ENCODE measurements at regions not wholly inside any gene's neighbourhood (a gene's known extent, or its start where the extent isn't known, plus 50 kb on each side); places are given as distances from the start of the nearest gene placed in this dataset.

DNA sequence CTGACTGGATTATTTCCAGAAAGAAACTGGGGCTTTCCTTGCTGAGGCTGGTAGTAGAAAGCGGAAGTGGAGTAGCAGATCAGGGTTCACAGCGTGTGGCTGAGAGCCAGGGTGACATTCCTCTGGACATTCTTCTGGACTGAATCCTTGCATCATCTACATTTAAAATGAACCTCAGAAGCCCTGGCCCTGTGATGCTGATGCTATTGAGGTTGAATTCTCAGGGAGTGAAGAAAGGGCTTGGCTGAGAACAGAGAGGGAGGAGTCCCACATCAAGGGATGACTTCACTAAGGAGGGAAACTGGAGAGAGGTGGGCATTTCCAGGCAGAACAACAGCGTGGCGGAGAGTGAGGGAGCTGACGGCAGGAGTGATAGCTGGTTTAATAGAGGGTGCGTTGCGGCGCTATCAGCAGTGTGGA lies 102.3 kb upstream of the LMO4 start:
- no peak for DNase-seq

DNA sequence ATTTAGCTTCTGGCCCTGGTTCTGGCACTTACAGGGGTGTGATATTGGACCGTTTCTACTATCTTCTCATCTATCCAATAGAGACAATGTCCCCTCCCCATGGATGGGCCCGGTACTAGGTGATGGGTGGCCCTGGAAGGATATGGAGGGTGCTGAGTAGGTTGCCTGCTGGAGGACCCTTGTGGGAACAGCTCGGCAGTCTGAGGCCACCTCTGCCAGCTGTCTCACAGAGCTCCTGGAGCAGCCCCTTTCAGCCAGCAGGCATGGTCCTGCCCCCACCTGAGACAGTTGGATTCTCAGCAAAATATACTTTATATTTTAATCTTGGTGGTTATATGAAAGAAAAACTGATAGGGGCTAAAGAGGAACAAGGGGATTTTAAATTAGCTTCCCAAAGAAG lies 101.0 kb upstream of the LMO4 start:
- DNase-seq: no peak

DNA sequence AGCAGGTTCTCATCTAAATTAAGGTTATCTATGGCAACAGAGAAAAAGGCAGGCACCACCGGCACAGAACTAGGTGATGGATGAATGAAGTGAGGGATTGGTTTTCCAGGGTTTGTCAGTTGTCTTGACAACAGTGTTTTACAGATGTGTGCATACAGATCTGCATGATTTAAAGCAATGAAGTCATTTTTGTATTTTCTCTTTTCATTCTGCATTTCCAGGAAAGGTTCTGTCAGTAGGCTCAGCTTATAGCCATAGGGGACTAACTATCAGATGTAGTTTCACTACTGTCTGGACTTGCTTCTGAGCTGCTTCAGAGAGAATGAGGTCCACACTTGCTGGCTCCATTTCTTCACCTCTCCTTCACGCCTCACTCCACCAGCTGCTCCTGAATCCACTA lies 98.2 kb upstream of the LMO4 start:
- DNase-seq: no peak

DNA sequence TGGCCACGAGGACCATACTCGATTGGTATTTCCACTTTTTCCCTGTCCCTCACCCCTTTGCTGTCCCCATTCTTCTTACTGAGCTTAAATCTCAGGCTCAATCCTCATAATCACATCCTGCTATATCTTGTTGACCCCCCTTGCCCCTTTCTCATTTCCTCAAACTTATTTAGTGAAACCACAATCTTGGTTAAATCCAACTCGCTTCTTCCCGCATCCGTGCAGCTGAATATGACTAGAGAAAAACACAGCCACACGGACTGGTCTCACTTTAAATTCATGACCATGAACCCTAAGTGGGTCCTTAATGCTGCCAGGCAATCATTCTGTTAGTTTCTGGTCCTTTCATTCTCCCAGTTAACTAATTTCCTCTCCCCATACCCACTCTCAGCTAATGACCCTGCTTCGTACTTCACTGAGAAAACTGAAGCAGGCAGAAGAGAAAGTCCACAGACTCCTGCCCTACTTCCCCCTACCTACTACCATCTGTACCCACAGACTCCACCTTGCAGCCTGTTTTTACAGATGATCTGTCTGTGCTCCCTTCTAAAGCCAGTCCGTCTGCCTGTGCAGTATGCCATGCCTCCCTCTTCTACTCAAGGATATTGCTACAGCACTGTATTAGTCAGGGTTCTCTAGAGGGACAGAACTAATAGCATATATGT lies 96.8 kb upstream of the LMO4 start:
- no peak for DNase-seq

- no peak for DNase-seq
Measured at GRCh38 chr1:87236585-87236984, 92.1 kb upstream of the LMO4 start.

DNA sequence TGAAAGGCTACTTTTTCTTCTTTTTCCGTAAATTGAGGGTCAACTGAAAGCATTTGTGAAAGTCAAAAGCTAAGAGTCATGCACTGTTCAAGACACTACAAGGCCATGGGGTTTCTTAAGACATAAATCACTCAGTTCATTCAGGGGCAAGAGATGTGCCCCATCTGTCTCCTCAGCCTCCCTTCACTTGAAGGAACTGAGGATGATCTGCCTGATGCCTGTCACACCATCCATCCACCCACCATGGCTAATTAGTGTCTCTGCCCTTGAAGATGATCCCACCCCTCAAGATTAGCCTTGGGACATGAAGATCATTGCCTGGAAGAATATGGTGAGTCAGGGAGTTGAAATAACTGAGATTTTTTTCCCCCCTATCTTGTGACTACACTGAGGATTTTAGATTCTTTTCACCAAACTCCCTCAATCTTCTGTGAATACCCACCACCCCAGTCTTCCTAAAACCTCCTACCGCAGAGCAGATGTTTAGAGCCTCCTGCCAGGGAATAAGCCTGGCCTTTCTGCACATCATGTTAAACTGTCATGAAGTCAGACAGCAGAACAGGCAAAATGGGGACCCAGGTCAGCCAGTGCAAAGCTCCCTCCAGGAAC lies 88.6 kb upstream of the LMO4 start:
- no peak for DNase-seq

DNA sequence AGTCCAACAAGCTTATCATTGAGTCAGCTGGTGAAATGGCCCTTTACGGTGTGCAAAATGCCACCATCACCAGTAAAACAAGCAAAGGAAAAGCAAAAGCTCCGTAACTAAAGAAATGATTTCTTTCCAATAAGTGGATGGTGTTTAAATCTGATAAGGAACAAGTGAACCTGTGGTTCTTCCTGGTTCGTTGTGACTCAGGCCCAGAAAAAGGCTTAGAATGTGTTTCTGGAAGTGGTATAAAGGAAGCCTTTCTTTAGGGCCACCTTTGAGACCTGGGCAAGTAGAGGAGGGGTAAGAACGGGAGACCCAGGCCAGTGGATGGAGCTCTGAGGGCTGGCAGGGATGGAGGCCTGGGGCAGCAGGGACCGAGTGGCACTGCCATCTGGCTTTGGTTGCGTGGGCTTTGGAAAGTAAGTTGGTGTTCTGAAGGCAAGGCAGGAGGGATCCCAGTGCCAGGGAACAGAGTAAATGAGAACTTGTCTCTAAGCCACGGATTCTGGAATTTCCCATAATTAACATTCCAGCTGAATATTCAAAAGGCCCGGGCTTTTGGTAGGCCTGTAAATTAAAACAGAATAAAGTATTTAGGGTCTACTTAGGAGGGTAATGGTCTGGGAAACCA lies 87.9 kb upstream of the LMO4 start:
- DNase-seq: no peak

GRCh38 chr1:87242445-87243185 lies 86.1 kb upstream of the LMO4 start:
- DNase-seq: no peak

- no peak for DNase-seq
Measured at GRCh38 chr1:87243573-87243972, 85.1 kb upstream of the LMO4 start.

GRCh38 chr1:87246436-87246835 lies 82.2 kb upstream of the LMO4 start:
- no peak for DNase-seq

DNA sequence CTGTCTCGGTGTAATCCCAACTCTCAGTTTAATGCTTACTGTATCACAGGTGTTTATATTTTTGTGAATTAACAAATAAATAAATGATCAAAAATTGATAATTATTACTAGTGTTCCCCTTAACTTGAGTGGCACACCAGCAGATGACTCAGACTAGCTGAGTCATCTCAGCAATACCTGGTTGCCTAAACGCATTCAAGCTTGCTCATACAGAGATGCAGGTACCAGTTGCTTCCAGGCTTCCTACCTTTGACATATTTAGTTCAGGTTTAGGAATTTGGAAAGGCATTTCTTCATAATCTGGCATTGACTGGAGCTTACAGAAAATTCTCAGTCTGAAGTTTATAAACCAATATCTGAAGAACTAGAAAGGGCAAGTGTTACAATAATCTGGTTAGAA lies 78.9 kb upstream of the LMO4 start:
- DNase-seq: no peak

- no peak for DNase-seq
Measured at GRCh38 chr1:87250336-87250735, 78.3 kb upstream of the LMO4 start.

GRCh38 chr1:87252406-87252805 lies 76.3 kb upstream of the LMO4 start:
- no peak for DNase-seq

- no peak for DNase-seq
Measured at GRCh38 chr1:87262688-87263087, 66.0 kb upstream of the LMO4 start.

DNA sequence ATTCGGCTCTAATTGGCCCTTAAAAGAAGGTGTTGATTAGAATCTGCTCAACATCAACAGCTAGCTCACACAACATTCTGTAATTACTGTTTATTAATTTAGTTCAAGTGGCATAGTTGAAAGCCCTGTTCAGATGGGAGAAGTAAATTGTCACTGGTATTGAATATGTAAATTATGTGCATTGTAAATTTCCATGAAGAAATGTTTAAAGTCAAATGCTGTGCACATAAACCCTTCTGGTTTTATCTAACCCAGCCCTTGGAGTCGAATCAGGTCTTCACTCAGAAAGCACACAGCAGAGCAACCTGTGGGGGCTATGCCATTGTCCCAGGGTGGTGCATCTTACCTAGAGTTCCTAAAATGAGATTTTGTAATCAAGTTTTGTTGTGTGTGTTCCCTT lies 65.4 kb upstream of the LMO4 start:
- no peak for DNase-seq

- DNase-seq: no peak
Measured at GRCh38 chr1:87263785-87264184, 64.9 kb upstream of the LMO4 start.

DNA sequence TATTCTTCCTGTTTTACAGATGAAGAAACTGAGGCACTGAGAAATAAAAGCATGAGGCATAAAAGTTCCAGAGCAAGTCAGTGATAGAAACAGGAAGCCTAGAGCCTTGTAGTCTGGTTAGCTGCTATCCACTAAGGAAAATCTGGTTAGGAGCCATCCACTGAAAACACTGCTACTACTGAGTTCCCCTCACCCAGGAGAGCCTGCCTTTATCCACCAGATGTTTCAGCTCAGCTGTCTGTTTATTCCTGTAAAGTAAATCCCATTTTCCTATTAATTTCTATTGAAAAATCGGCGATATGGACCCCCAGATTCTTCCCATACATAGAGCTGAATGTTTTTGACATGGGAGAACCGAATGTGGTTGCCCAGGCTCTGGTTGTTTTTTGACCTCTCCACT lies 63.7 kb upstream of the LMO4 start:
- no peak for DNase-seq

DNA sequence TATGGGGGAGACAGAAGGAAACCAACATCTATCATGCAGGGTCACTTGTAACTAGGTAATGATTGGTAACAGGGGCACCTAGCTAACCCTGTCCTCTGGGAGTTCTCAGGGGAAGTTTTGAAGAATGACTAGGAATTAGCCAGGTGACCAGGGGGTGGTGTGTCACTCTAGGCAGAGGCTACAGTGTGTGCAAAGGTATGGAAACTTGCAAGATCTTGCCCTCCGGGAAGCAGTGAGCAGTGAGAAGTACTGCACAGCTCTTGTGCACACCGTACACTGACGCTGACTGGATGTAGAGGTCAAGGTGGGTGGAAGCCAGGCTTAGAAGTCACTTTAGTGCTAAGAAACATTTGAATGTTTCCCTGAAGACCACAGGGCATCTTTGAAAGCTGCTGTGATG lies 62.9 kb upstream of the LMO4 start:
- DNase-seq: no peak

GRCh38 chr1:87268111-87268510 lies 60.6 kb upstream of the LMO4 start:
- no peak for DNase-seq

- no peak for DNase-seq
Measured at GRCh38 chr1:87269921-87270320, 58.8 kb upstream of the LMO4 start.

DNA sequence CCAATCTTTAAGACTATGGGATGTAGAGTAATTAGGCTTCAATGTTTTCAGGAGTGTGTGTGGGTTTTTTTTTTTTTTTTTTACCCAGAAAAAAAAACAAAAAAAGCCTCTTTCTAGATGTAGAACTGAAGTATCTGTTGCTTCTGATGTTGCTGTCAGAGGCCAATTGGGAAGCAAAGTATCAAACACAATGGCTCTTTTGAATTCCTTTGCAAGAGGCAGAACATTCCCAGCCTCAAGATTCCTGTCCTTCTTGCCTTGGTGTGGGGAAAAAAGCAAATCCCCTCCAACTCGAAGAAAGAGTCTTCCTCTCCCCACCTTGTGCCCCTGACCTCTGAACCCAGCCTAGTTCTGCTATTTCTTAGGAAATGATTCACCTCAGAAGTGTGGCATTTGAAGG lies 55.4 kb upstream of the LMO4 start:
- no peak for DNase-seq

GRCh38 chr1:87274851-87275250 lies 53.8 kb upstream of the LMO4 start:
- DNase-seq: no peak

DNA sequence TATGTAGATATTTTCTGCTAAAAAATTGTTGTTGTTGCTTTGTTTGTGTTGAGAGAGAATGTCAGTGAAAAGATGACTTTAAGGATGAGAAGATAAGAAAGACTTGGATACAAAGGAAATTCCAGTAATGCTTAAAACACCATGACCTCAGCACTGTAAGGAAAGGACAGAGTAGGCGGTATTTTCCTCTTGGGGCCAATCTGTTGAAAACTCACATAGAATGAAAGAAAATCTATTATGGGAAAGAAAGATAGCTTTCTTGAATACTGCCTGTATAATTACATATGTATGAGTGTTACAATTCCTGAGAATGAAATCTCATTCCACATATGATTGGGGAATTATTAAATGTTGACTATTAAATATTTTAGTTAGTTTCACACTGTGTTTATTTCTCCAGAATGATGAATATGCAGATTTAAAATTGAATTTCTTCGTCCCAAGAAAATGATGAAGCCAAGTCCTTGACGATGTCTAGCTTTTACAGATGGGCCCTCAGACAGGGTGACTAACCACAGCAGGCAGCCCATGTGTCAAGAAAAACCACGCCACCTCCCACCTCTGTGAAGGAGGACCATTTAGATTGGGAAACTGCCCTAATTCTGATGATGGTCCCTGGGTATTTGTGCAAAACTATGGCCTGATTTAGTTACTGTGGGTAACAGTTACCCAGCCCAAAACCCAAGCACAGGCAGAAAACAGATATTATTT lies 49.7 kb upstream of the LMO4 start:
- DNase-seq: no peak
